Naive thymus-derived CD4-positive, alpha-beta T cell (primary cell): ENCODE measurements at regions not wholly inside any gene's neighbourhood (a gene's known extent, or its start where the extent isn't known, plus 50 kb on each side); places are given as distances from the start of the nearest gene placed in this dataset.

Experiments used
- ATAC-seq: fragments of 150-1000 bp; cut with Tn5 transposase; 2 replicates; pipeline ENCODE4 v1.10.0; 2021; ENCODE audit warnings: mild to moderate bottlenecking, moderate library complexity
- CTCF ChIA-PET: fragments of 350-600 bp; sonication (Branson Sonifier 250); formaldehyde crosslinking; loops from one replicate; lab custom pipeline; 2021; ENCODE audit warnings: antibody characterized with exemption; lab: Charles Lee
- POLR2A ChIA-PET: fragments of 350-600 bp; sonication (Branson Sonifier 250); formaldehyde crosslinking; loops from one replicate; lab custom pipeline; 2021; ENCODE audit warnings: antibody characterized with exemption, inconsistent platforms; lab: Charles Lee
- DNase-seq, 9 donors: peaks; one replicate each; pipeline versions ENCODE4 v3.0.0 to v3.0.0-alpha.2; 2020 to 2022; ENCODE audit warnings: mixed read lengths in 1 of 9
- H3K27ac ChIP-seq: one replicate; pipeline ENCODE4 v1.7.0; 2013; ENCODE audit warnings: mild to moderate bottlenecking, low read depth, low read length, moderate library complexity
- H3K27me3 ChIP-seq, 2 donors: one replicate each; pipeline ENCODE4 v1.7.0; 2013; ENCODE audit warnings: low read length in 2 of 2, mild to moderate bottlenecking in 2 of 2, moderate library complexity in 2 of 2; ENCODE audit not compliant: control insufficient read depth in 2 of 2, insufficient read depth in 2 of 2
- H3K36me3 ChIP-seq, 3 experiments: 1 replicate in 2 of 3; 2 replicates in 1 of 3; pipeline ENCODE4 v1.7.0; 2013; ENCODE audit warnings: low read length in 3 of 3, mild to moderate bottlenecking in 3 of 3, moderate library complexity in 1 of 3; ENCODE audit not compliant: insufficient read depth in 3 of 3, control insufficient read depth in 2 of 3
- H3K4me1 ChIP-seq, 2 donors: one replicate each; pipeline ENCODE4 v1.7.0; 2013; ENCODE audit warnings: low read length in 2 of 2, mild to moderate bottlenecking in 2 of 2, moderate library complexity in 1 of 2; ENCODE audit not compliant: control insufficient read depth in 2 of 2, insufficient read depth in 2 of 2
- H3K4me3 ChIP-seq: 2 replicates; pipeline ENCODE4 v1.7.0; 2013; ENCODE audit warnings: mild to moderate bottlenecking, low read length
- H3K9me3 ChIP-seq, 3 experiments: 1 replicate in 2 of 3; 2 replicates in 1 of 3; pipeline ENCODE4 v1.7.0; 2013; ENCODE audit warnings: low read length in 3 of 3; ENCODE audit not compliant: control insufficient read depth in 2 of 3
- H3K27ac Mint-ChIP-seq, 9 donors: one replicate each; pipeline ENCODE4 v1.8.0; 2020 to 2022; ENCODE audit warnings: mixed read lengths in 9 of 9, mild to moderate bottlenecking in 8 of 9, moderate library complexity in 5 of 9, inconsistent platforms in 2 of 9
- H3K27me3 Mint-ChIP-seq, 5 donors: one replicate each; pipeline ENCODE4 v1.8.0; 2021 to 2022; ENCODE audit warnings: mixed read lengths in 5 of 5, mild to moderate bottlenecking in 1 of 5
- H3K36me3 Mint-ChIP-seq, 5 donors: one replicate each; pipeline ENCODE4 v1.8.0; 2020 to 2022; ENCODE audit warnings: mixed read lengths in 5 of 5, mild to moderate bottlenecking in 3 of 5, inconsistent platforms in 1 of 5
- H3K4me1 Mint-ChIP-seq, 7 donors: one replicate each; pipeline ENCODE4 v1.8.0; 2020 to 2022; ENCODE audit warnings: mixed read lengths in 7 of 7, mild to moderate bottlenecking in 3 of 7, inconsistent platforms in 1 of 7
- H3K4me3 Mint-ChIP-seq, 10 donors: one replicate each; pipeline ENCODE4 v1.8.0; 2020 to 2022; ENCODE audit warnings: mild to moderate bottlenecking in 10 of 10, mixed read lengths in 10 of 10, moderate library complexity in 6 of 10, inconsistent platforms in 2 of 10
- H3K9me3 Mint-ChIP-seq, 11 donors: one replicate each; pipeline ENCODE4 v1.8.0; 2020 to 2022; ENCODE audit warnings: mixed read lengths in 11 of 11, mild to moderate bottlenecking in 4 of 11, inconsistent platforms in 1 of 11, moderate library complexity in 1 of 11
- intact Hi-C, 2 donors: fragments of 100-400 bp; cut with micrococcal nuclease; formaldehyde crosslinking; loops; one replicate each; pipeline ENCODE4 v1.15.1; 2023

DNA sequence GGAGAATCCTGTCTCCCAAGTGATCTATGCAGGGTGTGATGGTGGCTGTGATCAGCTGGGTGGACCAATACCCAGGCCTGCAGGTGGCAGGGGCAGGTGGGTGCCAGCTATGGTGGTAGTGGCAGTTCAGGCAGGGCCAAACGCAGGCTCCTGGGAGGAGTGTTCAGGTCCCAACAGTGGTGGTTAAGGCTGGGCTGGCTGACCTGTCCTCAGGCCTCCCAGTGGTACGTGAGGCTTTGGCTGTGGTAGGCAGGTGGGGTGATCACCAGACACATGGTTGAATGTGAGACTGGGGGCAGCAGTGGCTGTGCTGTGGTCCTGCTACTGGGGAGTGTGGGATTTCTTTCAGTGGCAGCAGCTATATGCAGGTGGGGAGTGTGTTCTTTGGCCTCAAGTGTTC lies 126.7 kb upstream of the STARD3NL start:
- Mint-ChIP-seq H3K4me3 (no peak overlapping the region), H3K36me3 (peaks cover 0 to 5% (median 0%) of the 10 kb centered on the region in 5 donors), H3K27ac (no peak overlapping the region), H3K4me1 (no peaks in the 10 kb centered on the region), H3K27me3 (peaks cover 0 to 44% (median 26%) of the 10 kb centered on the region in 5 donors), H3K9me3 (peaks cover 0 to 27% (median 9%) of the 10 kb centered on the region in 11 donors)
- no peak for DNase-seq
- no peaks in the 10 kb centered on the region for H3K4me1 ChIP-seq
- no peak overlapping the region for H3K27ac ChIP-seq
- ChIA-PET POLR2A (no interaction called here), CTCF (no interaction called here)
- intact Hi-C loops, result no loop called here
- ATAC-seq, result no peak
- no peak overlapping the region for H3K4me3 ChIP-seq
- no peaks in the 10 kb centered on the region for H3K36me3 ChIP-seq
- H3K9me3 ChIP-seq, result no peaks in the 10 kb centered on the region
- no peaks in the 10 kb centered on the region for H3K27me3 ChIP-seq

DNA sequence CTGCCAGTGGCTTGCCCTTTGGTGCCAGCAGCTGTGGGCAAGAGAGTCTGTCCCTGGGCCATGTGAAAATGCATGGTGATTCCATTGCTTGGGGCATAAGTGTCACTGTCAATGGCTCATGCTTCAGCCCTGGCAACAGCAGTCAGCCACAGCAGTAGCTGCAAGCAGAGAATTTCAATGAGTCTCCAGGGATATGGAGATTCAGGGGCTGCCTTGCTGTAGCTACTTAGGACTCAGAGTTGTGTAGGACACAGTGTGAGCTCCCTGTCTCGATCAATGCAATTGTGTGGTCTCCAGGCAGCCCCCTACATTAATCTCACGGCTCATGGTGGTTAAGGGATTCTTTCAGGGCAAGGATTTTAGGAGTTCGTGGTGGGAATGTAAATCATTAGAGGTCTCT lies 126.3 kb upstream of the STARD3NL start:
- ChIA-PET POLR2A (no interaction called here), CTCF (no interaction called here)
- Mint-ChIP-seq H3K27me3 (peaks cover 2 to 44% (median 26%) of the 10 kb centered on the region in 5 donors), H3K4me3 (no peak overlapping the region), H3K9me3 (peaks cover 0 to 27% (median 9%) of the 10 kb centered on the region in 11 donors), H3K4me1 (no peaks in the 10 kb centered on the region), H3K27ac (no peak overlapping the region), H3K36me3 (peaks cover 0 to 5% (median 0%) of the 10 kb centered on the region in 5 donors)
- Histone ChIP-seq H3K36me3 (no peaks in the 10 kb centered on the region), H3K9me3 (no peaks in the 10 kb centered on the region), H3K4me3 (no peak overlapping the region), H3K27me3 (no peaks in the 10 kb centered on the region), H3K27ac (no peak overlapping the region), H3K4me1 (no peaks in the 10 kb centered on the region)
- DNase-seq (no peak), ATAC-seq (no peak)
- intact Hi-C loops, result no loop called here

DNA sequence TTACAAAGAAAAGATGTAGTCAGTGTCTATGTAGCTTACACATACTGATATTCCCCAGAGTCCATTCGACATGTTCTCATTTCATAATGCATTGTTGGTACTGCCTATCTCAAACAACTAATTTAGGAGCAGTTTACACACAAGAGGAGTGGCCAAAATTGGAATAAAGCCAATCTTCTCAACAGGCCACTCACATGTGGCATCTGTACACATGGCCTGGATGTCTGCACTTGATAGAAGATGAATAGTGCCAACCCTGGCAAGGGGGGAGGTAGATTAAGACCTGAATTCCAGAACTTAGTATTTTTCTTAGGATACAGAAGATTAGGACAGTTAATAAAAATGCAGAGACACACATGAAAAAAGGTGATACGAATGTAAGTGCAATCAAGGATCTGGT lies 125.3 kb upstream of the STARD3NL start:
- H3K36me3 Mint-ChIP-seq, result peaks cover 0 to 5% (median 0%) of the 10 kb centered on the region in 5 donors
- ChIA-PET POLR2A (no interaction called here), CTCF (no interaction called here)
- intact Hi-C loops, result no loop called here
- peaks cover 2 to 43% (median 19%) of the 10 kb centered on the region in 5 donors for H3K27me3 Mint-ChIP-seq
- H3K4me3 ChIP-seq, result no peak overlapping the region
- no peaks in the 10 kb centered on the region for H3K27me3 ChIP-seq
- no peaks in the 10 kb centered on the region for H3K36me3 ChIP-seq
- no peak overlapping the region for H3K27ac ChIP-seq
- no peaks in the 10 kb centered on the region for H3K9me3 ChIP-seq
- peaks cover 0 to 21% (median 8%) of the 10 kb centered on the region in 11 donors for H3K9me3 Mint-ChIP-seq
- H3K4me1 Mint-ChIP-seq, result no peaks in the 10 kb centered on the region
- H3K27ac Mint-ChIP-seq, result no peak overlapping the region
- no peak for ATAC-seq
- H3K4me3 Mint-ChIP-seq, result no peak overlapping the region
- no peak for DNase-seq
- H3K4me1 ChIP-seq, result no peaks in the 10 kb centered on the region

DNA sequence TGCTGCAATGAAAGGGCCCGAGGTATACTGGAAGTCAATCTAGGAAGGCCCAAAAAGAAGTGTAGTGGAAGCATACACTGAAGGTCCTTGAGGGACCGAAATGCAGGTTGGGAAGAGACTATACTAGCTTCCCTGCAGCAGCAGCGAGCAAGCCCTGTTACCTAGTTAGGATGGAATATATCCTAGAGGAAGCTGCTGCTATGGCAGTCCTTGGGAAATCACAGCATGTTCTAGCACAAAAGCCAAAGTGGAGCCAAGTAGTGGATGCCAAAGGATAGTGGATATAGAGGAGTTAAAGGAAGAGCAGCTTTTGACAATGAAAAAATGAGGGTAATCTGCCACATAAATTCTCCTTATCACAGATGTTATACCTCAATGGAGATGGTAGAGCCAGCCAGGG lies 123.8 kb upstream of the STARD3NL start:
- H3K4me3 Mint-ChIP-seq, result no peak overlapping the region
- CTCF ChIA-PET, result no interaction called here
- POLR2A ChIA-PET, result no interaction called here

DNA sequence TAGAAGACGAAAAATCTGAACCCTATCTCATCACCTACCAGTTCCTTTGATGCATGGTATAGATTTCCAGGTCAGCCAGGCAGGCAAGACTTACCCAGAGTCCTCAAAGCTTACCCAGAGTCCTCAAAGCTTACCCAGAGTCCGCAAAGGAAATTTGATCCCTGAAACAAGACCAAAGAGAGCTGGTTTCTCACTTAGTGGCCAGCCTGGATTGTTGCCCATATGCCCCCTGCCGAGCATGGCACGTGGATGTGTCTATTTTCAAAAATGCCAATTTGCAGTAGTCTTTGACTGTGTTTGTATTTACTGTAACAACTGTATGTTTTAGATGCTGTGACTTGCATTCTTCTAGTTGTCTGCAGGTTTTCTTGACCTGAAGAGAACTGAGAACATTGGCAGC lies 120.2 kb upstream of the STARD3NL start:
- no peak for ATAC-seq
- Histone ChIP-seq H3K36me3 (no peaks in the 10 kb centered on the region), H3K4me3 (no peak overlapping the region), H3K27ac (no peak overlapping the region), H3K4me1 (no peaks in the 10 kb centered on the region), H3K9me3 (no peaks in the 10 kb centered on the region), H3K27me3 (no peaks in the 10 kb centered on the region)
- no peak overlapping the region for H3K27ac Mint-ChIP-seq
- peaks cover 0 to 3% (median 0%) of the 10 kb centered on the region in 11 donors for H3K9me3 Mint-ChIP-seq
- ChIA-PET POLR2A (no interaction called here), CTCF (no interaction called here)
- intact Hi-C loops, result no loop called here
- DNase-seq, result no peak
- no peaks in the 10 kb centered on the region for H3K36me3 Mint-ChIP-seq
- no peak overlapping the region for H3K4me3 Mint-ChIP-seq
- H3K4me1 Mint-ChIP-seq, result no peaks in the 10 kb centered on the region
- peaks cover 5 to 31% (median 15%) of the 10 kb centered on the region in 5 donors for H3K27me3 Mint-ChIP-seq

More for the DNA sequence above, 123.8 kb upstream of the STARD3NL start:
- ATAC-seq (no peak), DNase-seq (no peak)
- Mint-ChIP-seq H3K36me3 (peaks cover 0 to 2% (median 0%) of the 10 kb centered on the region in 5 donors), H3K27me3 (peaks cover 4 to 39% (median 15%) of the 10 kb centered on the region in 5 donors), H3K9me3 (peaks cover 0 to 7% (median 2%) of the 10 kb centered on the region in 11 donors), H3K27ac (no peak overlapping the region), H3K4me1 (no peaks in the 10 kb centered on the region)
- H3K27me3 ChIP-seq, result no peaks in the 10 kb centered on the region
- H3K9me3 ChIP-seq, result no peaks in the 10 kb centered on the region
- H3K36me3 ChIP-seq, result no peaks in the 10 kb centered on the region
- H3K4me1 ChIP-seq, result no peaks in the 10 kb centered on the region
- intact Hi-C loops, result no loop called here
- H3K4me3 ChIP-seq, result no peak overlapping the region
- no peak overlapping the region for H3K27ac ChIP-seq

DNA sequence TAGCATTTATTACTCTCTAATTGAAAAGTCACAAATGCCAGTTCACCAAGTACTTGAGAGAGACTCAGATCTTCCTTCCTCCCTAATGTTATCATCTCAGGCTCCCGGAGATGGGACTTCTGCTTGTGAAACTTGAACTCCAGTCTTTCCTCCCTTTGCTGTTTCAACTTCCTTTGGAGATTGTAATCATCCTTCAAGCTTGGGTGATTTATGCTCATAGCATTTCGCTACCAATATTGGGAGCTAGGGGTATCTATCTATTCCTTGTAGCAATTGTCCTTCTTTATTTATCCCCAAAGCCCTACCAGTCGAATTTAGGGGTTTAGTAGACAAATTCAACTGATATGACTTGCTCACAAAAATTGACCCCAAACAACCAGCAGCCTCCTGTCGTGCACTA lies 117.9 kb upstream of the STARD3NL start:
- Histone ChIP-seq H3K27me3 (no peaks in the 10 kb centered on the region), H3K4me3 (no peak overlapping the region), H3K36me3 (no peaks in the 10 kb centered on the region), H3K27ac (no peak overlapping the region), H3K4me1 (no peaks in the 10 kb centered on the region), H3K9me3 (no peaks in the 10 kb centered on the region)
- no peak overlapping the region for H3K4me3 Mint-ChIP-seq
- no peak overlapping the region for H3K27ac Mint-ChIP-seq
- intact Hi-C loops, result no loop called here
- H3K27me3 Mint-ChIP-seq, result peaks cover 7 to 15% (median 12%) of the 10 kb centered on the region in 5 donors
- no peaks in the 10 kb centered on the region for H3K36me3 Mint-ChIP-seq
- DNase-seq (no peak), ATAC-seq (no peak)
- no peaks in the 10 kb centered on the region for H3K9me3 Mint-ChIP-seq
- H3K4me1 Mint-ChIP-seq, result no peaks in the 10 kb centered on the region
- ChIA-PET CTCF (no interaction called here), POLR2A (interaction anchor here (0.8 kb wide), 2 partner anchors 8 to 71 kb away, joined by 3 to 4 read pairs; no protein-coding TSS in a partner anchor)

DNA sequence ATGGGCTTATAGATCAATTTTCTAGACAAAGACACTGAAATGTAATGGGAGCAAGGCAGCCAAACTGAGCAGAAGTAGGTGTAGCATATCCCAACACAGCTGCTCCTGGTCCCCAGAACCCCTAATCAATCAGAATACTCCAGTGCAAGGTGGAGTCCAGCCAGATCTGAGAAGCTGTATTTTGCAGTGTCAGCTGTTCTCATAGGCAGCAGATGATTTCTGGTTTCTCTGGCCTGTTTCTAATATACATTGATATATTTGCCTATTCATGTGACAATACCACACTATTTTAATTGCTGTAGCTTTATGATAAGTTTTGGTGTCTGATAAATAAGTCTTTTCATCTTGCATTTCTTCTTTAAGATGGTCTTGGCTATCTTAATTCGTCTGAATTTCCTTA lies 117.4 kb upstream of the STARD3NL start:
- CTCF ChIA-PET, result no interaction called here
- intact Hi-C loops, result no loop called here
- POLR2A ChIA-PET, result no interaction called here

More for the DNA sequence above, 117.4 kb upstream of the STARD3NL start:
- no peaks in the 10 kb centered on the region for H3K9me3 ChIP-seq
- ATAC-seq (no peak), DNase-seq (no peak)
- H3K27me3 ChIP-seq, result no peaks in the 10 kb centered on the region
- Mint-ChIP-seq H3K4me3 (no peak overlapping the region), H3K36me3 (no peaks in the 10 kb centered on the region), H3K9me3 (no peaks in the 10 kb centered on the region), H3K27ac (no peak overlapping the region), H3K27me3 (peaks cover 7 to 15% (median 12%) of the 10 kb centered on the region in 5 donors), H3K4me1 (no peaks in the 10 kb centered on the region)
- H3K4me1 ChIP-seq, result no peaks in the 10 kb centered on the region
- no peak overlapping the region for H3K27ac ChIP-seq
- H3K36me3 ChIP-seq, result no peaks in the 10 kb centered on the region
- no peak overlapping the region for H3K4me3 ChIP-seq
